Thoracic aorta (tissue), 2 donors: ENCODE measurements at regions not wholly inside any gene's neighbourhood (a gene's known extent, or its start where the extent isn't known, plus 50 kb on each side); places are given as distances from the start of the nearest gene placed in this dataset.

ENCODE experiments used
- ATAC-seq: fragments of 150-250 bp; one replicate; pipeline ENCODE4 v1.8.0; 2017; ENCODE audit warnings: low read depth; ENCODE audit not compliant: insufficient number of reproducible peaks, low FRiP score
- DNase-seq: peaks from one replicate; pipeline ENCODE4 v3.0.0-alpha.2; 2020; ENCODE audit warnings: low spot score
- H3K27ac ChIP-seq, 2 donors: fragments of 200-600 bp; sonication (generic); 1 replicate in 1 of 2; 2 replicates in 1 of 2; pipeline ENCODE4 v1.5.1; 2016; ENCODE audit warnings: mild to moderate bottlenecking in 2 of 2, moderate library complexity in 2 of 2
- H3K27me3 ChIP-seq: fragments of 200-600 bp; sonication (generic); replicated peaks from 2 replicates; pipeline ENCODE4 v1.6.0; 2016; ENCODE audit warnings: mild to moderate bottlenecking; ENCODE audit not compliant: insufficient read depth
- H3K36me3 ChIP-seq: fragments of 200-600 bp; sonication (generic); one replicate; pipeline ENCODE4 v1.5.1; 2016
- H3K4me1 ChIP-seq, 2 donors: fragments of 200-600 bp; sonication (generic); 1 replicate in 1 of 2; 2 replicates in 1 of 2; pipeline versions ENCODE4 v1.5.1 to v1.6.0; 2016; ENCODE audit warnings: low read depth in 2 of 2, mild to moderate bottlenecking in 1 of 2; ENCODE audit not compliant: control insufficient read depth in 1 of 2
- H3K4me3 ChIP-seq: fragments of 200-600 bp; sonication (generic); 2 replicates; pipeline ENCODE4 v1.5.1; 2016; ENCODE audit warnings: mild to moderate bottlenecking
- H3K9me3 ChIP-seq: fragments of 200-600 bp; sonication (generic); 2 replicates; pipeline ENCODE4 v1.5.1; 2016
- CTCF ChIP-seq: fragments of 200-600 bp; sonication (generic); IDR thresholded peaks from one replicate; pipeline ENCODE4 v1.5.1; 2019; ENCODE audit warnings: antibody characterized with exemption

- H3K9me3 ChIP-seq = no peaks in the 10 kb centered on the region
- DNase-seq = no peak
- H3K4me3 ChIP-seq = no peak overlapping the region
- ATAC-seq = no peak
- no peak for TF ChIP-seq CTCF
- no peaks in the 10 kb centered on the region for H3K4me1 ChIP-seq
- peaks cover 4% of the 10 kb centered on the region for H3K27me3 ChIP-seq
- H3K36me3 ChIP-seq = no peaks in the 10 kb centered on the region
- no peak overlapping the region for H3K27ac ChIP-seq
Observed at GRCh38 chr12:100737168-100737567, 57.4 kb upstream of the ANO4 start.

DNA sequence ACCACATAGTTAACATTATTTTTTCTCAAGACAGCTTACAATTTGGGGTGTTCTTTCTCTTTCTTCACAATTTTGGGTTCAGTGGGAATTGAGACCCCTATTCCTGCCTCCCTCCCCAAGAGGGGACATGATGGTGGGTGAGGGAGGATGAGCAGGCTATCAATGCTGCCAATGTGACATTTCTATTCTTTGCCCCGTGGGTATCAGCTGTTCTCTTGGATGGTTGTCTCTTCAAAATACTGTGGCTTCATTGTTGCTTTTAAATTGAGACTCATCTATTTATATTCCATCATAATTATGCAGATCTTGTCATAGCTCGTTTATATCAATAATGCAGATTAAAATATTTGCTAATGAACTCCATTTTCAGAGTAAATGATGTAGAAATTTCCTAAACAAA is 56.5 kb upstream of the ANO4 start:
- no peaks in the 10 kb centered on the region for H3K36me3 ChIP-seq
- no peaks in the 10 kb centered on the region for H3K9me3 ChIP-seq
- no peak overlapping the region for H3K4me3 ChIP-seq
- DNase-seq (no peak), ATAC-seq (no peak)
- peaks cover 4% of the 10 kb centered on the region for H3K27me3 ChIP-seq
- no peak for TF ChIP-seq CTCF
- no peak overlapping the region for H3K27ac ChIP-seq
- no peaks in the 10 kb centered on the region for H3K4me1 ChIP-seq

GRCh38 chr12:100741084-100741711 is 53.4 kb upstream of the ANO4 start:
- no peaks in the 10 kb centered on the region for H3K27me3 ChIP-seq
- no peak for ATAC-seq
- no peaks in the 10 kb centered on the region for H3K36me3 ChIP-seq
- DNase-seq = no peak
- no peaks in the 10 kb centered on the region for H3K4me1 ChIP-seq
- H3K9me3 ChIP-seq = no peaks in the 10 kb centered on the region
- no peak overlapping the region for H3K4me3 ChIP-seq
- TF ChIP-seq CTCF = peak; percentile 32
- H3K27ac ChIP-seq = no peak overlapping the region

DNA sequence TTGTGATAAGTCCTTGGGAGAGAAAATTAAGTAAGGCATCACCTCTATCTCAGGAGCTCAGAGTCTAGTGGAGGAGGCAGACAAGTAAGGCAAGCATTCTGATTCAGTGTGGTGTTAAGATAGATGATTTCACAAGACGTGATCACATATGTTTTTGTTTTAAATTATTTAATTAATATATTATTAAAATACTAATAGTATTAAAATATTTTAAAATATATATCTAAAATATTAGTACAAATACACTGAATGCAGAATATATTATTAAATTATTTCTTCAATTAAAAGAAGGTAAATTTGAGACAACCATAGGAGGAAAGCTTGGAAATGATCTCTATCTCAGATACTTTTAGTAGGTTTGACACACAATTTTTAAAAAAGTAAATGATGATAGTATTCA is 51.5 kb upstream of the ANO4 start:
- no peak overlapping the region for H3K4me3 ChIP-seq
- DNase-seq = no peak

More for the DNA sequence above, 51.5 kb upstream of the ANO4 start:
- no peaks in the 10 kb centered on the region for H3K9me3 ChIP-seq
- no peaks in the 10 kb centered on the region for H3K4me1 ChIP-seq
- TF ChIP-seq CTCF = no peak
- no peak for ATAC-seq
- H3K36me3 ChIP-seq = no peaks in the 10 kb centered on the region
- no peak overlapping the region for H3K27ac ChIP-seq
- no peaks in the 10 kb centered on the region for H3K27me3 ChIP-seq
